Mucosa of descending colon (tissue), 3 donors: ENCODE measurements at regions not wholly inside any gene's neighbourhood (a gene's known extent, or its start where the extent isn't known, plus 50 kb on each side); places are given as distances from the start of the nearest gene placed in this dataset.
A peak's percentile ranks its signal among the peaks of the same experiment; 100 is the strongest.

Source experiments
- ATAC-seq: fragments of 200-7000 bp; cut with Tn5 transposase; one replicate; pipeline ENCODE4 v1.9.1; 2020; ENCODE audit warnings: mild to moderate bottlenecking, moderate library complexity
- DNase-seq, 3 donors: peaks; one replicate each; pipeline ENCODE4 v3.0.0-alpha.2; 2020
- H3K36me3 ChIP-seq: fragments of 200-600 bp; one replicate; pipeline ENCODE4 v1.8.0; 2021; ENCODE audit warnings: low read depth, mild to moderate bottlenecking
- H3K4me1 ChIP-seq: fragments of 200-600 bp; one replicate; pipeline ENCODE4 v1.8.0; 2021; ENCODE audit warnings: low read depth, mild to moderate bottlenecking
- H3K4me3 ChIP-seq: fragments of 200-600 bp; one replicate; pipeline ENCODE4 v1.8.0; 2021; ENCODE audit warnings: mild to moderate bottlenecking
- H3K9me3 ChIP-seq: fragments of 200-600 bp; one replicate; pipeline ENCODE4 v1.8.0; 2021; ENCODE audit warnings: mild to moderate bottlenecking
- CTCF ChIP-seq: fragments of 200-600 bp; IDR thresholded peaks from one replicate; pipeline ENCODE4 v1.8.0; 2022; ENCODE audit warnings: antibody characterized with exemption, mild to moderate bottlenecking
- intact Hi-C, 2 donors: fragments of 100-400 bp; cut with DNase I in 1 of 2; cut with micrococcal nuclease in 1 of 2; formaldehyde crosslinking; loops; one replicate each; pipeline versions ENCODE4 v1.11.0 to v1.11.1; 2022; cut with DNase I, micrococcal nuclease
- donor health status: DM: no; HTN: no; CAD: no; lungs with moderate emphysema.
- donor health status: DM: no; HTN: no; CAD: no.
- donor health status: DM: no; HTN: yes; CAD: no.

GRCh38 chr7:46230298-46230989, 309.4 kb upstream of the IGFBP3 start:
- no peak for DNase-seq
- no peak for TF ChIP-seq CTCF
- no peak for ATAC-seq
- H3K4me1 ChIP-seq: no peaks in the 10 kb centered on the region
- no peak overlapping the region for H3K4me3 ChIP-seq
- H3K36me3 ChIP-seq: no peaks in the 10 kb centered on the region
- no peaks in the 10 kb centered on the region for H3K9me3 ChIP-seq
- intact Hi-C loops: no loop called here

GRCh38 chr7:46229409-46229808, 308.3 kb upstream of the IGFBP3 start:
- DNase-seq (no peak), ATAC-seq (no peak)
- Histone ChIP-seq H3K36me3 (no peaks in the 10 kb centered on the region), H3K4me3 (no peak overlapping the region), H3K4me1 (no peaks in the 10 kb centered on the region), H3K9me3 (no peaks in the 10 kb centered on the region)
- intact Hi-C loops: loop anchor here in 1 of 2 donors (5.0 kb wide), 1 partner anchor 197 kb away; no protein-coding TSS in a partner anchor
- no peak for TF ChIP-seq CTCF

GRCh38 chr7:46226860-46227259, 305.8 kb upstream of the IGFBP3 start:
- Histone ChIP-seq H3K4me3 (no peak overlapping the region), H3K36me3 (no peaks in the 10 kb centered on the region), H3K9me3 (no peaks in the 10 kb centered on the region), H3K4me1 (no peaks in the 10 kb centered on the region)
- no peak for TF ChIP-seq CTCF
- intact Hi-C loops: loop anchor here in 1 of 2 donors (5.0 kb wide), 1 partner anchor 195 kb away; no protein-coding TSS in a partner anchor
- DNase-seq (no peak), ATAC-seq (no peak)

- Histone ChIP-seq H3K4me3 (no peak overlapping the region), H3K9me3 (no peaks in the 10 kb centered on the region), H3K4me1 (no peaks in the 10 kb centered on the region), H3K36me3 (no peaks in the 10 kb centered on the region)
- TF ChIP-seq CTCF: no peak
- ATAC-seq: no peak
- intact Hi-C loops: no loop called here
- no peak for DNase-seq
Measured at GRCh38 chr7:46224363-46224762, 303.3 kb upstream of the IGFBP3 start.

GRCh38 chr7:46220066-46220630, 299.1 kb upstream of the IGFBP3 start:
- Histone ChIP-seq H3K9me3 (no peaks in the 10 kb centered on the region), H3K4me1 (no peaks in the 10 kb centered on the region)

More at GRCh38 chr7:46220066-46220630, 299.1 kb upstream of the IGFBP3 start:
- TF ChIP-seq CTCF: no peak
- Histone ChIP-seq H3K36me3 (no peaks in the 10 kb centered on the region), H3K4me3 (no peak overlapping the region)
- DNase-seq: no peak
- intact Hi-C loops: no loop called here
- peak; percentile 39 for ATAC-seq
